TTC549 (cell line): ENCODE measurements at regions not wholly inside any gene's neighbourhood (a gene's known extent, or its start where the extent isn't known, plus 50 kb on each side); places are given as distances from the start of the nearest gene placed in this dataset.

Experiments used
- FAIRE-seq: peaks from 2 replicates; lab custom pipeline; 2012; peaks lifted over from hg19 to GRCh38; lab: Jason Lieb, UNC

GRCh38 chr16:85363881-85364280 is 249.2 kb upstream of the GSE1 start:
- no peak for FAIRE-seq

DNA sequence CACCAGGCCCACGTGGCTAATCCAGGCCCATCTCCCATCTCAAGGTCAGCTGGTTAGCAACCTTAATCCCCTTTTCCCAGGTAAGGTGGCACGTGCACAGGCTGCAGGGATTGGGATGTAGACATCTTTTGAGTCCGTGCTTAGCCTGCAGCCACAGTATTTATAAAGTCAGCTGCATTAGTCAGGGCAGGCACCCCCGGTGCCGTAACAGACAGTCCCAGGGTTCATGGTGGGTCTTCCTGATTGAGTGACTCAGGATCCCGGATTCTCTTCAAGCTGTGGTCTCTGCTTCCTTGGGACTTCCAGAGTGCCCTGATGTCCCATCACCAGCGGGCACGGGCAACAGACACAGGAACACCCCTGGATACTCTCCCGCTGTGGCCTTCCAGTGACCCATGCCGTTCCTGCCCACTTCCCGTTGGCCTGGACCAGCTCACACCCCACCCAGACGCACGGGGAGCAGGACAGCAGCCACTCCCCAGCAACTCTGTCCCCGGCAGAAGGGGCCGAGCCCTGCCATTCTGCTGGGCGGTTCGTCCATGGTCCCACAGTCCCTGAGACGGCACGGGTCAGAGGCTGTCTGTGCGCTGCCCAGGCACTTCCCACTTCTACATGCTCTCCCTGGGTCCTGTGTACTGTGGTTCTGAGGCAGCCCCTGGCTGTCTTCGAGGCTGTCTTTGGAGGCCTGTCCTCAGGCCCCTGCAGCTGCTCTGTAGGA is 248.6 kb upstream of the GSE1 start:
- no peak for FAIRE-seq

DNA sequence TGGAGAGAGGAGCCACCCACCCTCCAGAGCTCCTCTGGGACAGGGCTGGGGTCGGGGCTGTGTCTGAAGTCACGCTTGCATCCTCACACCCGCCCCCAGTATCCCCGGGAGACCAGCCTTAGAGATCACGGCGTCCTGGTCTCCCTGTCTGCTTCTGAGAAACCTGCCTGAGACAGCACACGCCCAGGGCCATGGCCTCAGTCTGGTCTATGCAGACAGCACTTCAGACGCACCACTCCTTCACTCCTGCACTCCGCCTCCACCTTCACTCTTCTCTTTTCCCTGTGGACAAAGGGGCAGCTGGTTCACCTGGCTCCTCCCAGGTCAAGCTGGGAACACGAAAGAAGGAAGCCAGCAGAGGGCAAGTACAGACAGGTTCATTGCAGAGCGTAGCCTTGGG is 248.0 kb upstream of the GSE1 start:
- no peak for FAIRE-seq

GRCh38 chr16:85366031-85366763 is 246.9 kb upstream of the GSE1 start:
- FAIRE-seq, result no peak

GRCh38 chr16:85367485-85367884 is 245.6 kb upstream of the GSE1 start:
- no peak for FAIRE-seq

DNA sequence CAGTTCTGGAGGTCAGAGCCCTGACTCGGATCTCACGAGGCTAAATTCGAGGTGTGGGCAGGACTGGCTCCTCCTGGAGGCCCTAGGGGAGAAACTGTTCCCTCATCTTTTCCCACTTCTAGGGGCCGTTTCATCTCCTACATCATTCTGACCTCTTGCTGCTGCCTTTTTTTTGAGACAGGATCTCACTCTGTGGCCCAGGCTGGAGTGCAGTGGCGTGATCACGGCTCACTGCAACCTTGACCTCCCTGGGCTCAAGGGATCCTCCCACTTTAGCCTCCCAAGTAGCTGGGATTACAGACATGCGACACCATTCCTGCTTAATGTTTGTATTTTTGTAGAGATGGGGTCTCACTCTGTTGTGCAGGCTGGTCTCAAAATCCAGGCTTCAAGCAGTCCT is 244.1 kb upstream of the GSE1 start:
- FAIRE-seq, result no peak

DNA sequence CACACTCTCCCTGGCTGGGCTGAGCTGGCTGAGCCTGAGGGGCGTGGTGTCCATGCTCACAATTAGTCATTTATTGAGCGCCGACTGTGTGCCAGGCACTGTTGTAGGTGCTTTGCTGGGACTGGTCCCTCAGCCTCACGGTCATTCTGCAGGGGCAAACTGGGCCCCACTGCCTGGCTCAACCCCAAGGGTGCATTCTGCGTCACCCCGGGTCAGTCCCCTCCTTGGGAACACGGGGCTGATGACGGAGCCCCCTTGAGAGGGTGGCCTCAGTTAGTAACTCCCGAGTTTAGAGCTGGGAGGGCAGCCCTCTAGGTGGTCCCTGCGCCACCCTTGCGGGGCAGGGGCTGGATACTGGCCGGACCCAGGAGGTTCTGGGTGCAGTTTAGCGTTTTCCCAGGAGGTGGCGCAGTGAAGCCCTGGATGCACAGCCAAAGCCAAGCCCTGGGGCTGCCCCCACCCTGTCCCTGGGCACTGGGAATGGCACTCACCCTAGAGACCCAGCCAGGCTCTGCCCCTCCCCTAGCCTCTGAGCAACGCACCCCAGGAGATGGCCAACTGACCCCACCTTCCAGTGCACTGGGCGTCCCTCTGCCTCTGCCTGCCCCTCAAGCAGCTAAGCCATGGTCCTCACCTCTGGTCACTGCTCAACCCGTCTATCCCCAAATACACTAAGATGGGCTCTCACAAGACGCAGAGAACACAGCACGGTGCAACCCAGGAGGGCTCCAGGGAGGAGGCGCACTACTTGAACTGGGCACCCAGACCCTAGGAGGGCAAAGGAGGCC is 243.2 kb upstream of the GSE1 start:
- FAIRE-seq, result no peak

GRCh38 chr16:85370543-85370880 is 242.6 kb upstream of the GSE1 start:
- no peak for FAIRE-seq

GRCh38 chr16:85370881-85371651 is 242.1 kb upstream of the GSE1 start:
- no peak for FAIRE-seq

DNA sequence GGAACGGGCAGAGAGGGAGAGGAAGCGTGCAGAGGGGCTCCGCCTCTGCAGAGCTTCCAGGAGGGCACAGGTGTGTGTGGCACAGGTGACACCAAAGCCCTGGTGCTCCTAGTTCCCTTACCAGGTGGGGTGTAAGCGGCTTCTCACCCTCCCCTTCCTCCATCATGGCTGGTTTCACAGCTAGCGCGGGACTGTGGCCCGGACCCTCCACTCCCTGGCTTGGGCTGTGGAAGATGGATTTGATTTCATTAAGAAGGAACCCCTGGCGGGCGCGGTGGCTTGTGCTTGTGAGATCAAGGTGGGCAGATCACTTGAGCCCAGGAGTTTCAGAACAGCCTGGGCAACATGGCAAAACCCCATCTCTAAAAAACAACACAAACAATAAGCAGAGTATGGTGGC is 241.2 kb upstream of the GSE1 start:
- FAIRE-seq, result no peak

DNA sequence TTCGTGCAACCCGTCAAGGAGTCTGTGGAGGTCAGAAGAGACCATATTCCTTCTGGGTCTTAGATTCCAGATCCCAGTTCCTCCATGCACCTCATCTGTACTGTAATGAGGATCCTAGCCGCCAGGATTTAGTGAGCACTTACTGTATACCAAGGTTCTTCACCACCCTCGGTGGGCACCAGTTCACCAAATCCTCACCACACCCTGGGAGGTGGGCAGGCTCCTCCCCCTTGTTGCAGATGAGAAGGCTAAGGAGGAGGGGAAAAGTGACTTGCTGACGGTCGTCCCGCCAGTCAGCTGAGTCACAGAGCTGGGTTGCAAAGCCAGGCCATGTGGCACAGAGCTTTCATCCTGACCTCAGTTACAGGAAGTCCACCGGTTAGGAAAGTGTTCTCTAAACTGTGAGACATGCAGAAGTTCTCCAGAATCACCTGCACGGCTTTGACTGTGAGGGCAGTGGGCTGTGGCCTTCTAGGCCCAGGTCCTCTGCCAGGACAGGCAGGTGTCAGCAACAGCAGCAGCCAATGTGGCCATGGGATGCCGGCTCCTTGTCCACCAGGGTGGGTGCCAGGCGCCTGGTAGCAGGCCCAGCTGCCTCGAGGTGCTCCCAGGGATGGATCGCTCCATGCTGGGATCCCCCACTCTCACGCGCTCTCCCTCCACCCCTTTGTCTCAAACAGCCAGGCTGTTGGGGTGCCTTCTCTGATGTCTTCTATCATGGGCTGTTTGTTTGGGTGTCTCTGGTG is 240.3 kb upstream of the GSE1 start:
- no peak for FAIRE-seq

DNA sequence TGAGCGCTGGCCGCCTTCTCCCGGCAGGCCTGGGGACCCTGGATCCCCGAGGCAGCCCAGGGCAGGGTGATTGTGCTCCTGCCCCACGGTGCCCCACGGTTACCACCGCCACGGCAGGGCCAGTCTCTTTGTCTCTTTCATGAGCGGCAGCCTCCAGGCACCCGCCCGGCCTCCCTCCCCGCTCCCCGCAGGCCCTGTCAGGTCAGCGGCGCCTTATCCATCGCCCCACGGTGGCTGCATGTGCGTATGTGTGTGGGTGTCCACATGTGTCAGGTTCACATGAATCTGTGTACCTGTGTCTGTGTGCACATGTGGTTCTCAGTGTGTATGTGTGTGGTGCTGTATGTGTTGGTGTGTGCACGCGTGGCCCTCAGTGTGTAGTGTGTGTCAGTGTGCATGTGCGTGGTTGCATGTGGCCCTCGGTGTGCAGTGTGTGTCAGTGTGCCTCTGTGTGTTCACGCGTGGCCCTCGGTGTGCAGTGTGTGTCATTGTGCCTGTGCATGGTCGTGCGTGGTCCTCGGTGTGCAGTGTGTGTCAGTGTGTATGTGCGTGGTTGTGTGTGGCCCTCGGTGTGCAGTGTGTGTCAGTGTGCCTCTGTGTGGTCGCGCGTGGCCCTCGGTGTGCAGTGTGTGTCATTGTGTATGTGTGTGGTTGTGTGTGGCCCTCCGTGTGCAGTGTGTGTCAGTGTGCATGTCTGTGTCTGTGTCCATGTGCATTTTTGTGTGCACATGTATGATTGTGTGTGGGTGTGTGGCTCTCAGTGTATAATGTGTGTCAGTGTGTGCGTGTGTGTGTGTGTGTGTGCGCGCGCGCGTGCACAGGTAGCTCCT is 239.2 kb upstream of the GSE1 start:
- no peak for FAIRE-seq

GRCh38 chr16:85374571-85374872 is 238.6 kb upstream of the GSE1 start:
- FAIRE-seq, result no peak

GRCh38 chr16:85375282-85375681 is 237.8 kb upstream of the GSE1 start:
- no peak for FAIRE-seq

- FAIRE-seq, result no peak
These were observed 236.6 kb upstream of the GSE1 start for GRCh38 chr16:85376292-85377095.

DNA sequence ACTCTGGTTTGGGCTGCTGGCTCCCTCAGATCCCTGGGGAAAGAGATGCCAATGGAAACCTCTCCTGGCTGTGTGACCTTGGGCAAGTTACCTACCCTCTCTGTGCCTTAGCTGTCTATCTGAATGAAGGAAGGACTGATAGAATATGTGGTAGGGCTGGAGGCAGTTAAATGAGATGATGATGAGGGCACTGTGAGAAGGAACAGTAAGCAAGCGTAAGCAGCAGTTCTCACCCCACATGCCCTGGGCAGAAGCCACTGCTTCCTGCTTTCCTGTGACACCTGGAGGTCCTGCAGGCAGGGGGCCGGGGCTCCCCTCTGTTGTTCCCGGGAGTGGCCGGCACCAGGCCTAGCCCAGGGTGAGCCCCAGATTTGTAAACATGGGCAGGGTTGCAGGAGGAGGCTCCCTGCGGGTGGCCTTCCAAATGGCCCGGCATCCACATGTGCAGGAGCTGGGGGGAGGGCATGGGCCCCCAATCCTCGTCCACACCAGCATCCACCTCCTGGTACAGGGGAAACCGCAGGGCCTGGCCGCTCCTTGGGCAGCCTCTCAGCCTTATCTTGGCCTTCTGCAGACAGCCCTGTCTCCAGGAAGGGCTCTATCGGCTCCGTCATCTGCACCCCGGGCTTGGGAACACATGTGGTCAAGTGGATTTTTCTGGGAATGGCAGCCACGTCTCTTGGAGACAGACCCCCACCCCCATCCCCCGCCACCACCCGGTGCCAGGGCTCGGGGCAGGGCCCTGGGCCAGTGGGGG is 235.6 kb upstream of the GSE1 start:
- FAIRE-seq, result no peak

- no peak for FAIRE-seq
These were observed 234.7 kb upstream of the GSE1 start for GRCh38 chr16:85378145-85379040.
